Islet precursor cell (in vitro differentiated cells): ENCODE measurements at regions not wholly inside any gene's neighbourhood (a gene's known extent, or its start where the extent isn't known, plus 50 kb on each side); places are given as distances from the start of the nearest gene placed in this dataset.

Experiments used
- DNase-seq: peaks from one replicate; pipeline ENCODE4 v3.0.0-alpha.2; 2018

DNA sequence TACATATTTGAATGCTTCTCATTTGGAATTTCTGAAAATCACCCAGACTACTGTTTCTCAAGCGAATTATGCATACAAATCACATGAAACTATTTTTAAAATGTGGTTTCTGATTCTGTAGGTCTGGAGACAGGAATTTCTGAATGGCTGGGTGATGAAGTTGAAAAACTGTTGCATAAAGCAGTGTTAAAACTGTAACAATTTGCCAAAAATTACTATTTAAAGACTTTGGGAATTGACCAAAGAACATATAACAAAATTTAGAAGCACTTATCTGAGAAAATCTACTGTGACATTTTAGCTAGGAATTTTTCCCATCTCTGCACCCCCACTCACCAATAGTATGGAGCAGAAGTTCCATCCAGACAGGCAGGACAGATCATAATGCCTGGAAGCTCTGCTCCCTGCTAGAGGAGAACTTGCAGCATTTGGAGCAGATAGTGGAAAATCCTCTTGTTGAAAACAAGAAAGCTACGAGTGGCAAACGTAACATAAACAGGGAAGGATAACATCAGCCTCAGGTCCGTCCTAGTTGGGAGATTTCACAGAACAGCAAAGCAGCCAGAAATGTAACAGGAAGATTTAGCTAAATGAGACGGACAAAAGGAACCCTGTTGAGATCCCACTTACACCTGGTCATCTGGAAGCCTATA lies 132.3 kb upstream of the MCTP2 start:
- DNase-seq, result no peak

DNA sequence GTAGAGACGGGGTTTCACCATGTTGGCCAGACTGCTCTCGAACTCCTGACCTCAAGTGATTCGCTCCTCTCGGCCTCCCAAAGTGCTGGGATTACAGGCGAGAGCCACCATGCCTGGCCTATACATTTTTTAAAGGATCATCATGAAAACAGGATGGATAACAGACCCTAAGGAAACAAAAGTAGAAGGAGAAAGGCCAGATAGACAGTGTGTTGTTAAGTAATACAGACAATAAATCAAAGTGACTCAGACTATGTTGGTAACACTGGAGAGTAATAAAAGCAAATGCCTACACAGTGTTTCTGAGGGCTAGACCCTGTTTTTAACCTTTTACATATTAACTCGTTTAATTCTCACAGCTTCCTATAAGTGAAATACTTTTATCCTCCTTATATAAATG lies 133.8 kb upstream of the MCTP2 start:
- DNase-seq, result no peak

DNA sequence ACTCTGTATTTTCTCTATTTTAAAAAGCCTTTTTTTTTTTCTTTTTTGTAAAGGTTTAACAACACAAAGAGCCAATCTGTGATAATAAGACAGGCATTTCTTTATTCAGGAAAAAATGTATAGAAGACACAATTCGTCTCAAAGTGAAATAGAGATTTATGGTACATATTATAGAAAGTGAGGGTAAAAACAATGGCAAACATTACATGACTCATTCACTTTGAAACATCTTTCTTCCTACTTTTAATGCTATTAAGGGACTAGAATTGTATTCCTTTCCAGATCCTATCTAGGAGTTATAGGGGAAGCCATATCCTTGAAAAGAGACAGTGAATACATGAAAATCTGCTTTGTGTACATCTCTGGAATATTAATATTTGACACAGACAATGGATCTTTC lies 137.1 kb upstream of the MCTP2 start:
- no peak for DNase-seq

DNA sequence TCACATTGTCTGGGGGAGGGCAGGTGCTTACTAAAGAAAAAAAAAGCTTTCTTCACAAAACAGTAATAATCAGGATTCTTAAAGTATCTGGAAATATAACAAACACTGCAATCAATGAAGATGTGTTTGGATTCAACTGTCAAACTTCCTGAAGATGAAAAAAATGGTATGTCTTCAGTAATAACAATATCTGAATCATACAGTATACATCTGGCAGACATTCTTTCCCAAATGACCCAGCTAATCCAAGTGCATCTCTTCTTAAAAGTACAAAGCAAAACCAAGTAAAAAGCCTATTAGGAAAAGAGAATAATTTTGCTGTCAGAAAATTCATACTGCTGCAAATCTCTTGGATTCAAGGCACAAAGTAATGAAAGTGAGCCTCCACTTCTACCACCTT lies 145.0 kb upstream of the MCTP2 start:
- no peak for DNase-seq

DNA sequence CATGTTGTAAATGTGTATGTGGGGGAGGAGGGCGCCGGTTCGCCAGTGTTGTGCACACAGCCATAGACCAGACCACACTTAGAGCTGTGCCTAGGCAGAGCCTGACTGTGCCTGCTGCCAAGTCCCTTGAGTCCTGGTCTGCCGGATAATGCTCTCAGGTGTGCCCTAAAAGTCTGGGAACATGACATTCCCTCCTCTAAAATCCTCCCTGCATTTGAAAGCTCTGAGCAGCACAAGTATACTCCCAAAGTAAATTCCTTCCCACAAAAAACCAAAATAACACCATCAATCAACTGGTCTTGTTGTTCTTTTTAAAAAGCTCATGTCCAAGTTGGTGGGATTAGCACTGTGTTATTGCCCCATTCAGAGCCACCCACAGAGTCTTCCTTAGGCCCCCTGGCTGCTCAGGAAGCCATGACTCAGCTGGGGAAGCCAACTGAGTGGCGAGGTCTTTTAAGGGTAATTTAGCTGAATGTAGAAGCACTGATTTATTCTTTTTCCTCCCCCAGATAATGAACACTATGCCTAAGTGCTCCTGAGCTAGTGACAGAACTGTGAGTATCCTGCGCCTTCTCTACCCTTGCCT lies 147.8 kb upstream of the MCTP2 start:
- DNase-seq, result peak; percentile 69

DNA sequence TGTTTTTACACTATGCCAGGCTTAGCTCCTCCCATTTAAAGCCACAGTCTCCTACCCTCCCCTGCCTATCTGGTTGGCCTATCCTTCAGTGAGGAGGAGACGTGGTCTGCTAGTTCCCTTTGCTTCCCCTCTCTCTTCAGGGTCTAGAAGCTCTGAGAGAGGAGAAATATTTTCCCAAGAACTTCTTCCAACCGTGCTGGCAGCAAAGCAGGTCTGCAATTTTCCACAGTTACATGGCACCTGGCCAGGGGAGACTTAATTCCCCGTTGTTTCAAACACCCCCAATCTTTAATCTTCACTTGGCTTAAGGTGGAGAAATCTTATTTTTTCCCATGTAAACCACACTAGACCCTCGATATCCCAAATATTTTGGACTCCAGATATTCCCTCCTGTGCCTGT lies 149.5 kb upstream of the MCTP2 start:
- DNase-seq, result no peak

DNA sequence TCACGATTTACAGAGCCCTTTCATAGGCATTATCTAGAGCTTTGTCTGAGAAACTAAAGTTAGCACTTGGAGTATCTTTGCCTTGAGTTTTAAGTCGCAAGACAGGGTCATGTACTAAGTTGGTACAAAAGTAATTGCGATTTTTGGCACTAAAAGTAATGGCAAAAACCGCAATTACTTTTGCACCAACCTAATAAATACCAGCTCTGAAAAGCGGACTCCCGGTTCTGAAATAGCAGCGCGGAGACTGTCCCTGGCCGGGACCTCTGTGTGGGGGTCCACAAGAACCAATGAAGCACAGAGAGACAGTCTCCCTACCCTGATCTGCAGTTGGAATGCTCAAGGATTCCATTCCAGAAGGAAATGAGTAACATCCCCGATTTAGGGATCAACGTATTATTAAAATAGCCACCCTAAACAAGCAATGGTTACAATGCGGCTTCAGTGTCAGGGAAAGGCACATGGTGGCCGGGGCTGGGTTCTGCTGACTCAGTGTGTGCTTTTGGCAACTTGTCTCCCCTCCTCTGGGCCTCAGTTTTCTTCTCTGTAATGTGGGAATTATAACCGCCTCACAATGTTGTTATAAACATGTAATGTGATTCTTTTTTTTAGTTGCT lies 150.3 kb upstream of the MCTP2 start:
- no peak for DNase-seq

DNA sequence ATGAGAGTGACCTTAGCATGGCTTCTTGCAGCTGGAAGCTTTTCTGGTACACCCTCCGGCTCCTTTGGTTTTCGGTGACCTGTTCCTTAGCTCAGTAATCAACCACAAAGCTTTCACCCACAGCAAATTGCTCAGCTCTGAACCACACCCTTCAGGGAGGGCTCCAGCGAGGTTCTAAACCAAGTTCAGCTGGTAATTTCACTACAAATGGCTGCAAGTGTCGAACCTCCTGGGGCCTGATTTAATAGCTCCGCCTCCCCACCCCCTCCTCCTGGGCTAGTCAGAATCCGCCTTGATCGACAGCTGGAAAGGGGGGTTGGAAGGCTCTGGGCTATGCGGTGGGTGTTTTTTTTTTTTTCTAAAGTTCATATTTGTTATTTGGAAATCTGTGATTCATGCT lies 150.9 kb upstream of the MCTP2 start:
- DNase-seq, result no peak

DNA sequence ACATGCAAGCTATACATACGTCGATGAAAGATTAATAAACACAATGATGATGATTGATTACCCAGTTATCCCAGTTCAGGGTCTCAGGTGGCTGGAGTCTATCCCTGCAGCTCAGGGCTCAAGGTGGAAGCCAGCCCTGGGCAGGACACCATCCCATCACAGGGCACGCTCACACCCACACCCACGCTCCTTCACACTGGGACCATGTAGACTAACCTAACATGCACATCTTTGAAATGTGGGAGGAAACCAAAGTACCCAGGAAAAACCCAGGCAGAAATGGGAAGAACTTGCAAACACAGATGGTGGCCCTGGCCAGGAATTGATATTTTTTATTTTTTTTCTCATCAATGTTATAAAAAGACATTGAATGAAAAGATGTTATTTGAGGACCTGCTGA lies 151.4 kb upstream of the MCTP2 start:
- DNase-seq, result no peak

DNA sequence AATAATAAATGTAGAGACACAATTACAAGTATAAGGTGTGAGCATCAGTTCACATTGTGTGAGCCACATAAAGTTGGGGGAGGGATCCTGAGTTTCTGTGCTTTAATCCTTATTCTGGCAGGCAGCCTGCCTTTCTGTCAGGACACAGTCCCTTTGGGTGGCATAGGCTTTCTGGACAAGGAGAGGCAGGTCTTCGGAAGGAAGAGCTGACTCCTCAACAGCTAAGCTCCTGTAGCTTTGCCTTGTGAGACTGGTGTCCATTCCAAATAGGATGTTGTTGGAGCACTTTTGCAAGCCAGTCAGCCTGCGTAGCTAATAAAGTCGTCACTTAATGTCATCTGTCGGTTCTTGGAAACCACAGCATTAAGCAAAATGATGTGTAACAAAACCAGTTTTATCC lies 151.9 kb upstream of the MCTP2 start:
- no peak for DNase-seq

DNA sequence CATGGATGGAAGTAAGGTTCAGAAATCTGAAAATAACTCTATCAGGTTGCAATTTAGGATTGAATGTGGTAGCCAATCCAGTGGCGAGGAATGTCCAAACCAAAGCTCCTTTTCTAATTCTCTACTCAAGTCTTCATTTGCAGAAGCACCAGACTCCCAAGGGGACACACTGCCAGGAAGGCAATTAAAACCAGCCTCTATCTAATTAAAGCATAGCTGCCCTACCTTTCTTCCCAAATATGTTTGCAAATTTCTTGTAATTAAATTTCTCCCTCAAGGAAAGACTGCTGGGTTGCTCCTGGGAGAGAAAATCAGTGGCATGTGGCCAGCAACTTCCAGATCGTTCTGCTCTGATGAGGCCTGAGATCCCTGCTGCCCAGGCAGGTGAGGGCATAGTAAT lies 153.4 kb upstream of the MCTP2 start:
- no peak for DNase-seq

DNA sequence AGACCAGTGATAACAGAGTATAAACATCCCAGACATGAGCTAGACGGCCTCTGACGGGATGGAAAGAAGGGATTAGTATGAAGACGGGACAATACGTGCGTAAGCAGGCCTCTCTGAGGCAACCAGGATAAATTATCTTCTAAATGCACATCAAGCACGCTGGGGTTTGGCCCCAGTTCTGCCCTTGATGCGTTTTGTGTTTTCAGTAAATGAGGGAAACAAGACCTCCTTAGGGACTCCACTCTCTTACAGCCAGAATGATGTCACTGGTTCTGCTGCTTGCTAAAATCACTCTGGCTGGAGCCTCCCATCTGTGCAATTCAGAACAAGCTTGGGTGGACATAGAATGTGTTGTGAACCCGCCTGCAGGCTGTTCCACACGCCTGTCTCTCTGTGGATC lies 156.0 kb upstream of the MCTP2 start:
- DNase-seq, result no peak

DNA sequence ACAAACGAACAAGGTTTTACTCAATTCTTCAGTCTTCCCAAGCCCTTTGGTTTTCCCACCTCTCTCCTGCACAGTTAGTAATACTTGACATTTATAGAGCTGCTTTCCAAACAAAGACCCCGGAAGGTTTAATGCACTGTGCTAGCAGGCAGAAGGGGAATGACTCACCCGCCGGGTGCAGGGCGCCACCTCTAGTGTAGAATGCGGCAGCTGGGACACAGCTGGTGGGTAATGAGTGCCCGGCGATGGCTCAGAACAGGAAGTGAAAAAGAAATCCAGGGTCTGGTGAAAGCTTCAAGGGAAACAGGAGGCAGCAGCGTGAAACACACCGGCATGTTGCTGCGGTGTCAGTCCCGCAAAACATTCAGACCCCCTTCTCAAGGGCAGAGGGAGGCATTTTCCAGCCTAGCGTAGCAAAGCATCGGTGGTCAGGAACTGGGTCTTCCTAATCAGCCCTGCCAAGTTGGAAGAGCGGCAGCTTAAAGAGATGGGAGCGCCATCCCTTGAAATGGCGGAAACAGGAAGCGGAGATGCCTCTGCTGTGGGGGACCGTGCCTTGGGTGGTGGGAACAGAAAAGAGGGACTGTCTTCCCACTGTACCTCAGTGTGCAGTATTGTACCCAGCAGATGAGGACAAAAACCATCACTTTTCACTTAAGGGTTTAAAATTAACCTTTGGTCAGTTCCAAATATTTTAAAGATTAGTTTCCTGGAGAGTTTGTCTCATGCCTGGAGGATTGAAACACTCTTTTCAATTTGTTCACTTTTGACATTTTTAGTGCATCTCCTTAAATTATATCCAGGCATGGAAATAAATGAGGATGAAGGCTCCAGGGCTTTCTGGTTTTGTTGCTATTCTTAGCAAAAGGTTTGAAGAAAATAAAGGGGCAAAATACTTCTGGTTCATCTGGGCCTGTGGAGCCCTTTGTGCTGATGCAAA lies 160.7 kb upstream of the MCTP2 start:
- peak; percentile 85 for DNase-seq

DNA sequence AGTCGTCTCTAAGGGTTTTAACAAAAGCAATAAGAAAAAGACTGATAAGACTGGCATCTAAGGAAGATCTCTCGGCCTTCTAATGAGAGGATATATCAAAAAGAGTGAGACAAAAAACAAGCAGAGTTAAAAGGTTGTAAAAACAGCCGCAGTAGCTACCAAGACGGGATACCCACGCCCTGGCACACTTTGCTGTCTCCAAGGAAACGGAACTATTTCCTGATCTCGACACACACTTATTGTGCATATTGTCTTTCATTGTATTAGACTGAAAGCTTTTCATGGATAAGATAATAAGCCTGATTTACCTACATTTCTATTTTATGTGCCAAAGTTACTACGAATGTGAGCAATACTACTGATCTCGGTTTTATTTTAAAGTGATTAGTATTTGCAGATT lies 161.5 kb upstream of the MCTP2 start:
- no peak for DNase-seq

DNA sequence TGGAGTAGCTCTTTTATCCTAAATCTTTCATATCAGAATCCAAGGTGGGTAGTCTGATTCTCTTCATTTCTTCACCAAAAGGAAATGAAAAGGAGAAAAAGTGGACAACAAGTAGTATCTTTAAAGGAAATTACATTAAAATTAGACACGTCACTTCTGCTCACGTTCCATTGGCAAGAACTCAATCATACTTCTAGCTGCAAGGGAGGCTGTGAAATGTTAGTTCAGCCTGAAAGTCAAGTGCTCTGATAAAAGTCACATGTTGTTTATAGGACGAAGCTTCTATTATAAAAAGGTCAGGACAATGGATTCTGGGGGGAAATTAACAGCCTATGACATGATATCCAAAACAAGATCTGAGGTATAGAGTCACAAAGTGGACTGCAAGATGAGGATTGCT lies 164.6 kb upstream of the MCTP2 start:
- DNase-seq, result no peak

DNA sequence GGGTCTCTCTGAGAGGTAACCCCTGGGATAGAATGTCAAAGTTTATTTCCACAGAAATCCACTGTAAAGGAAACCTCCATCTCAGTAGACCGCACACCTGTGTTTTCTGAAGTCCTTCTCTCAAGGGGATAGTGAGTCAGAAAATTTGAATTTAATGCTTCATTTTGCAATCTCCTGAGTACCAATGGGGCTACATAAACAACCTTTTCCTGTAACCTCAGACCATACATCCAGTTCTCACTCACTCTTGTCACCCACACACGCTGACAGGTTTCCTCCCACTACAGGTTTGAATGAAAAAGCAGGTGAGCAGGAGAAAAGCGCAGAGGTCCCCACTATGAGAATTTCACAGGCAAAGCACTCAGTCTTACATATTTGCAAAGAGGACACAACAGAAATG lies 165.3 kb upstream of the MCTP2 start:
- no peak for DNase-seq

DNA sequence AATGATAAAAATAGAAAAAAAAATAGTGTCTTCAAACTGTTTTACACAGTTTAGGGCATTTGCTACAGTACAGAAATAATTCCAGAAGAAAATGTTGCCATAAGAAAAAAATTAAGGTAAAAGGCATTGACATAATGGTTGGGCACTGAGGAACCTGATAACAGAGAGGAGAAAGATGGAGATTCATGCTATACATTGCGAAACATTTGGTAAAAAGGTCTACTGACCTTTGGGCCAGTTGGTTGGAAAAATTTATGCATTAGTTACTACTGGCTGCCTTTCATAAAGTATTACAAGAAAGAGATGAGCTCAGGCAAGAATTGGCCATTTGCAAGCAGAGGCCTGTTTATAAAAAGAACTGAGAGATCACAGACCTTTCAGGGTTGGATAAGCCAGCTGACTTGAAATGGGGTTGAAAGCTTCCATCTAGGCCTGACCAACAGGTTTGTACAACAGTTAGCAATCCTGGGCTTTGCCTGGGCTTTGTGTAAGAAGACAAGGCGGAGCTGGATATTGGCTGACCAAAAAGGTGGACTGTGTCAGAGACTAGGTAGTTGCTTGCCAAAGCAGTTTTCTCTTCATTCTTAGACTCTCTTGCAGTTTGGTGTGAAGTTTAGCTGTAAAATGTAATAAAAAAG lies 166.6 kb upstream of the MCTP2 start:
- DNase-seq, result no peak

DNA sequence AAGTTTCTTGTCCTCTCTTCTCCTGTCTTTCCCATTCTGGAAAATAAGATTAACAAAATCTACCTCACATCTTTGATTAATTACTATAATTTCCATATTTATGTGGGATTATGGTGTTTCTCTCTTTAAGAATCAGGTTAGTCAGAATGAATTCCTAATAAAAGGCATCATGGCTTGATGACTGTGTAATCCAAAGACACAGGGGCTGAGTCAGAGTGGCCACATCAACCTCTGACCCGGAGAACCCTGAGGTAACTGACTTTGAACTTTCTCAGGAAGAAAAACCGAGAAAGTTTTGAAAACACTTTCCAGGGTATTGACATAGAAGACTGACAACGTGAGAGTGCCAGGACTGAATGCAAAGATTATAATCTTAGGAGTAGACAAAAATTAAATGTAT lies 170.3 kb upstream of the MCTP2 start:
- DNase-seq, result no peak

DNA sequence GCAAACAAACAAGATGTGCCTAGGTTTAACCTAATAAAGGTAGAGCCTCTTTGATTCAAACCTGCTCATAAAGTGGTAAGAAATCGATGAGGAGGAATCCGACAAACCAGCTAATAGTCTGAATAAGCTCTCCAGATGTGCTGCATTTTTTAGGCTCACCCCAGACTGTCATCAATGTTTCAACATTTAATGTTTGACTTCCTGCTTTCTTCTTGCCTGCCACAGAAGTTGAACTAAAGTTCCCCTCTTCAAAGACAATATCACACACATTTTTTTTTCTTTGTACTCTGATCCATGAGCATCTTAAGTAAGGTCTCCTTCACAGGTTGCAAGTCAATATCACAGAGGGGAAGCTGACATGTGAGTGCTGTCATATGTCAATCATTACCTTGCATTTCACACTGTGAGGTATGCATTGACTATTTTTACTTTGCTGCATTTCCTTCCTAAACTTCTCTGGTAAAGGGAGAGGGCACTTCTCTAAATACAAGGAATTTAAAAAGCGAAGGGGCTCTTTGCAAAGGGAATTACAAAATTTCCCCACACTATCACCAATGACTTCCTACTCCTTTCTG lies 172.3 kb upstream of the MCTP2 start:
- no peak for DNase-seq

DNA sequence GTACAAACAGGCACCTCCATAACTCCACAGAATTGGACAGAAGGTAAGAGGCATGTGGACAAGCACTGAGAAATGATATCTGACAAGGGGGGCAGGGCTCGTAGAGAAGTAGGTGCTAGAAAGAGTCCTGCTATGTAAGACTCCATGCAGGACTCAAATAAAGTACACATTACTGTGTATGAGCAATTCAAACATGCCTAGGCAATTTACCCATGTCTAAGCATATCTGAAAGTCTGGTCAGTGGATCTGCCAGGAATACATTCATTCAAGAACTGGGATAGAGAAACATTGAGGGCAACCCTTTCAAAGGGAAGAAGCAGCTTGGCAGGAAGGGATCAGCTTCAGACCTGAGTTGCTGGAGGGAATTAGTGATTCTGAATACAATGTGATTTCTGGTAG lies 174.1 kb upstream of the MCTP2 start:
- no peak for DNase-seq

DNA sequence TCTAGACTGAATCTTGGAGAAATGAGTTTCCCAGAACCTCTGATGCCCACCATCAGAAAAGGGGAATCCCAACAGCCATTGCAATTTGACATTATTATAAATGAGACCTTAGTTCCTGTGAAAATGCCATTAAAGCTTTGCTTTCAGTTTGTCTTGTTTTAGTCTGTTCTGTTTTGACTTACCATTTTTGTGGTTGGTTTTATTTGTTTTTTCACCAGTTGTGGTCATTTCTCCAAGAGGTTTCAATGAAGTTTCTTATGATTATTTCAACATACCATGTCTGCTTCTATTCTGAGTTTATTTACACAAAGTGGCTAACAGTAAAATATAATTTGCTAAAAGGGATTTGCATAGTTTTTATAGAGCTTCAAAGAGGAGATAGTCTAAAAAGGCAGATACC lies 175.0 kb upstream of the MCTP2 start:
- DNase-seq, result no peak

DNA sequence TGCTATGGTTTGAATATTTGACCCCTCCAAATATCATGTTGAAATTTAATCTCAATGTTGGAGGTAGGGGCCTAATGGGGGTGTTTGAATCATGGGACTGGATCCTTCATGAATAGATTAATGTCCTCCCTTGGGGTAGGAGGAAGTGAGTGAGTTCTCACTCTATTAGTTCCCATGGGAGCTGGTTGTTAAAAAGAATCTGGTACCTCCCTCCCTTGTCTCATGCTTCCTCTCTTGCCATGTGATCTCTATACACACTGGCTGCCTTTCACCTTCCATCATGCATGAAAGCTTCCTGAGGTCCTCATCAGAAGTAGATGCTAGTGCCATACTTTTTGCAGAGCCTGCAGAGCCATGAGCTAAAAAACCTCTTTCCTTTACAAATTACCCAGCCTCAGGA lies 177.7 kb upstream of the MCTP2 start:
- DNase-seq, result no peak

DNA sequence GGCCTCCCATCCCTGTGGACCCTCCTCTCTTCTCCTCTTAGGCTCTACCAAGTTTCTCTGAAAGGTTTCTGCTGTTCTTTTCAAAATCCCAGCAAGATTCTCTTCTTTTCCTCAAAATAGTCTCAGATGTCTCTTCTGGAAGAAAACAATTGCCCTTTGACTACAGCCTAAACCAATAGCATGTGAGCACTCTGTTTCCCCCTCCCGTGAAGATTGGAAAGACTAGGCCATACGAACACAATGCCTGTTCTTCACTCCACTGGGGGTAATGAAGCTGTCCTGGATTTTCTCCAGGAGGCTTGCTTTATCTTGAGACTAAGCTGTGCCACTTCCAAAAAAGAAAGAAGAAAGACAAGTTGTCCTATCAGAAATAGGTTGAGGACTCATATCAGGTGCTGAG lies 178.7 kb upstream of the MCTP2 start:
- DNase-seq, result no peak
